ENCODE measurements at regions not wholly inside any gene's neighbourhood (a gene's known extent, or its start where the extent isn't known, plus 50 kb on each side); places are given as distances from the start of the nearest gene placed in this dataset.

GRCh38 chr3:5673521-5673920, 486.0 kb downstream of the EDEM1 start:
- no peaks in the 10 kb centered on the region for H3K27me3 ChIP-seq (ENCODE audit: control insufficient read depth in 2 of 2, insufficient read depth in 2 of 2, low read length in 2 of 2)
- no peaks in the 10 kb centered on the region for H3K9me1 ChIP-seq (ENCODE audit: control insufficient read depth, insufficient read depth, low read length)
- DNase-seq (ENCODE audit: extremely low read depth in 1 of 4, low spot score in 3 of 4) (no peak), ATAC-seq (no peak), FAIRE-seq (no peak)
- no peak overlapping the region for H3K4me2 ChIP-seq (ENCODE audit: insufficient read depth, low read length)
- in situ Hi-C loops (cut with MboI), result no loop called here
- ChIA-PET POLR2A (no interaction called here), CTCF (ENCODE audit: low intra/inter-chr PET ratio) (interaction anchor here (0.6 kb wide), 1 partner anchor 23 kb away, joined by 3 read pairs; no protein-coding TSS in a partner anchor)
- no peak overlapping the region for H3K9ac ChIP-seq (ENCODE audit: insufficient read depth in 1 of 2, low read depth in 2 of 2, low read length in 2 of 2)
- no peak overlapping the region for H3K27ac ChIP-seq (ENCODE audit: extremely low read depth, low read depth, low read length)
- BruUV-seq (replicated peaks), result no TSS peak
- no peaks in the 10 kb centered on the region for H3K4me1 ChIP-seq (replicated peaks in 1 of 2; ENCODE audit: control insufficient read depth in 2 of 2, insufficient read depth in 2 of 2, low read length in 2 of 2)
- no peak overlapping the region for H2AFZ ChIP-seq (ENCODE audit: low read depth, low read length)
- H4K20me1 ChIP-seq (replicated peaks; ENCODE audit: control insufficient read depth, insufficient read depth, low read length), result no peaks in the 10 kb centered on the region
- no peak for TF ChIP-seq HINFP (tag; conservative IDR thresholded peaks at IDR 0.05; ENCODE audit: low read depth)
- TF ChIP-seq PTTG1 (tag; IDR thresholded peaks at IDR 0.05; ENCODE audit: low read depth), result no peak
- TF ChIP-seq SFPQ (IDR thresholded peaks at IDR 0.05; ENCODE audit: low read depth, low read length), result no peak
- TF ChIP-seq HSF4 (CRISPR knock-in tag; IDR thresholded peaks at IDR 0.05; ENCODE audit: borderline replicate concordance), result no peak
- TF ChIP-seq ZBTB9 (CRISPR knock-in tag; IDR thresholded peaks at IDR 0.05), result no peak
- TF ChIP-seq ZNF785 (CRISPR knock-in tag; IDR thresholded peaks at IDR 0.05), result no peak
- TF ChIP-seq MXD1 (CRISPR knock-in tag; IDR thresholded peaks at IDR 0.05; ENCODE audit: borderline replicate concordance, poor library complexity, severe bottlenecking), result no peak
- H3K4me3 ChIP-seq, result no peak overlapping the region
- no peaks in the 10 kb centered on the region for H3K79me2 ChIP-seq (ENCODE audit: control insufficient read depth, insufficient read depth, low read length)
- intact Hi-C loops (cut with micrococcal nuclease), result no loop called here
- no peaks in the 10 kb centered on the region for H3K9me3 ChIP-seq (replicated peaks; ENCODE audit: control insufficient read depth, insufficient read depth, low read depth, low read length)
- H3K36me3 ChIP-seq (ENCODE audit: control insufficient read depth, insufficient read depth, low read length), result no peaks in the 10 kb centered on the region
- WGBS (ENCODE audit: insufficient coverage, low coverage, missing lambda C conversion rate), result 19% methylated on average over 3 of the region's 3 CpGs
